ENCODE measurements at regions not wholly inside any gene's neighbourhood (a gene's known extent, or its start where the extent isn't known, plus 50 kb on each side); places are given as distances from the start of the nearest gene placed in this dataset.

GRCh38 chr13:63081400-63082014, 1665.9 kb upstream of the PCDH20 start:
- H3K9me3 ChIP-seq (ENCODE audit: control insufficient read depth in 4 of 4, low read length in 3 of 4): no peaks in the 10 kb centered on the region
- no peak overlapping the region for H3K4me3 ChIP-seq (ENCODE audit: low read depth in 1 of 3, low read length in 3 of 3)
- H3K9ac ChIP-seq (ENCODE audit: low read depth in 1 of 2, low read length in 2 of 2): no peak overlapping the region
- DNase-seq (ENCODE audit: low spot score): no peak
- 87% methylated on average over 2 of the region's 2 CpGs for WGBS
- no peaks in the 10 kb centered on the region for H3K4me1 ChIP-seq (ENCODE audit: control insufficient read depth in 4 of 4, insufficient read depth in 4 of 4, low read length in 3 of 4)
- no peaks in the 10 kb centered on the region for H3K27me3 ChIP-seq (ENCODE audit: control insufficient read depth in 4 of 4, insufficient read depth in 4 of 4, low read length in 3 of 4)
- TF ChIP-seq SP1 (IDR thresholded peaks at IDR 0.05): no peak
- no peak for TF ChIP-seq YY1 (IDR thresholded peaks at IDR 0.05)
- TF ChIP-seq FOXA2 (IDR thresholded peaks at IDR 0.05): no peak
- no peak for TF ChIP-seq HNF4G (IDR thresholded peaks at IDR 0.05)
- TF ChIP-seq GABPA (IDR thresholded peaks at IDR 0.05 in 1 of 2, conservative IDR thresholded peaks at IDR 0.05 in 1 of 2): no peak
- TF ChIP-seq HNF4A (conservative IDR thresholded peaks at IDR 0.05): no peak
- TF ChIP-seq NR2F2 (IDR thresholded peaks at IDR 0.05): no peak
- no peak for TF ChIP-seq EGR1 (IDR thresholded peaks at IDR 0.05; ENCODE audit: low read depth in 2 of 2)
- no peaks in the 10 kb centered on the region for H3K36me3 ChIP-seq (ENCODE audit: control insufficient read depth in 4 of 4, insufficient read depth in 3 of 4, low read depth in 1 of 4, low read length in 3 of 4)
- H3K27ac ChIP-seq (ENCODE audit: low read depth in 1 of 2, low read length in 2 of 2): no peak overlapping the region

GRCh38 chr13:63075126-63075525, 1659.5 kb upstream of the PCDH20 start:
- Histone ChIP-seq H3K4me1 (ENCODE audit: control insufficient read depth in 4 of 4, insufficient read depth in 4 of 4, low read length in 3 of 4) (no peaks in the 10 kb centered on the region), H3K27me3 (ENCODE audit: control insufficient read depth in 4 of 4, insufficient read depth in 4 of 4, low read length in 3 of 4) (no peaks in the 10 kb centered on the region), H3K27ac (ENCODE audit: low read depth in 1 of 2, low read length in 2 of 2) (no peak overlapping the region), H3K9ac (ENCODE audit: low read depth in 1 of 2, low read length in 2 of 2) (no peak overlapping the region), H3K9me3 (ENCODE audit: control insufficient read depth in 4 of 4, low read length in 3 of 4) (no peaks in the 10 kb centered on the region), H3K4me3 (ENCODE audit: low read depth in 1 of 3, low read length in 3 of 3) (no peak overlapping the region), H3K36me3 (ENCODE audit: control insufficient read depth in 4 of 4, insufficient read depth in 3 of 4, low read depth in 1 of 4, low read length in 3 of 4) (no peaks in the 10 kb centered on the region)
- TF ChIP-seq YY1 (IDR thresholded peaks at IDR 0.05): no peak
- TF ChIP-seq RXRA (IDR thresholded peaks at IDR 0.05): no peak
- TF ChIP-seq CTCF (IDR thresholded peaks at IDR 0.05; ENCODE audit: low read depth, low read length, missing input control): no peak
- TF ChIP-seq HNF4G (IDR thresholded peaks at IDR 0.05): no peak
- TF ChIP-seq EGR1 (IDR thresholded peaks at IDR 0.05; ENCODE audit: low read depth in 2 of 2): no peak
- no peak for TF ChIP-seq FOXA2 (IDR thresholded peaks at IDR 0.05)
- TF ChIP-seq ZBTB33 (IDR thresholded peaks at IDR 0.05): no peak
- TF ChIP-seq REST (IDR thresholded peaks at IDR 0.05): no peak
- TF ChIP-seq NR2F2 (IDR thresholded peaks at IDR 0.05): no peak
- no peak for TF ChIP-seq HNF4A (conservative IDR thresholded peaks at IDR 0.05)
- no peak for TF ChIP-seq ATF3 (IDR thresholded peaks at IDR 0.05)
- TF ChIP-seq SP1 (IDR thresholded peaks at IDR 0.05): no peak
- TF ChIP-seq MAX (IDR thresholded peaks at IDR 0.05): no peak
- no peak for TF ChIP-seq FOXA1 (IDR thresholded peaks at IDR 0.05)
- no peak for TF ChIP-seq RAD21 (IDR thresholded peaks at IDR 0.05)
- TF ChIP-seq GABPA (IDR thresholded peaks at IDR 0.05 in 1 of 2, conservative IDR thresholded peaks at IDR 0.05 in 1 of 2): no peak
- no peak for TF ChIP-seq TAF1 (conservative IDR thresholded peaks at IDR 0.05)
- no peak for TF ChIP-seq JUND (IDR thresholded peaks at IDR 0.05)
- DNase-seq (ENCODE audit: low spot score): no peak

Data from liver (tissue), 8 donors.